OCI-LY7 (cell line): ENCODE measurements at regions not wholly inside any gene's neighbourhood (a gene's known extent, or its start where the extent isn't known, plus 50 kb on each side); places are given as distances from the start of the nearest gene placed in this dataset.

Source experiments
- BruUV-seq: library from RNA; stranded (reverse); fragments of 400-500 nt; replicated peaks from 2 replicates; lab custom pipeline; 2021; lab: Mats Ljungman, UMichigan
- CTCF ChIA-PET: fragments of 300-600 bp; sonication (Branson Sonifier 250); formaldehyde crosslinking; loops from one replicate; lab custom pipeline; 2022; ENCODE audit warnings: antibody characterized with exemption; ENCODE audit not compliant: unreplicated experiment; lab: Charles Lee
- POLR2A ChIA-PET: fragments of 300-600 bp; sonication (Branson Sonifier 250); formaldehyde crosslinking; loops from one replicate; lab custom pipeline; 2022; ENCODE audit warnings: antibody characterized with exemption; lab: Charles Lee
- DNase-seq: peaks from one replicate; pipeline ENCODE4 v3.0.0-alpha.2; 2015; ENCODE audit warnings: low spot score
- H2AFZ ChIP-seq: fragments of 200-600 bp; sonication (generic), shearing (Covaris generic); 2 replicates; pipeline ENCODE4 v1.6.1; 2014; ENCODE audit warnings: mild to moderate bottlenecking, antibody characterized with exemption, low read length, moderate library complexity
- H3K27ac ChIP-seq: fragments of 200-600 bp; sonication (generic); 2 replicates; pipeline ENCODE4 v1.5.1; 2014; ENCODE audit warnings: mixed run types, low read depth, mild to moderate bottlenecking, moderate library complexity, low read length, inconsistent platforms; ENCODE audit not compliant: poor library complexity, severe bottlenecking
- H3K36me3 ChIP-seq: fragments of 200-600 bp; sonication (generic); 2 replicates; pipeline ENCODE4 v1.6.1; 2014; ENCODE audit warnings: mild to moderate bottlenecking, antibody characterized with exemption, low read length, moderate library complexity, mixed read lengths; ENCODE audit not compliant: insufficient read depth
- H3K4me1 ChIP-seq: fragments of 200-600 bp; sonication (generic); 2 replicates; pipeline ENCODE4 v1.5.1; 2014; ENCODE audit warnings: mild to moderate bottlenecking, low read length; ENCODE audit not compliant: insufficient read depth, poor library complexity, severe bottlenecking
- H3K4me2 ChIP-seq: fragments of 200-600 bp; sonication (generic); 2 replicates; pipeline ENCODE4 v1.6.1; 2014; ENCODE audit warnings: mild to moderate bottlenecking, low read length
- H3K4me3 ChIP-seq: fragments of 200-600 bp; sonication (generic); 2 replicates; pipeline ENCODE4 v1.5.1; 2014; ENCODE audit warnings: mild to moderate bottlenecking, low read depth, low read length; ENCODE audit not compliant: poor library complexity, severe bottlenecking
- H3K79me2 ChIP-seq: fragments of 200-600 bp; sonication (generic); 2 replicates; pipeline ENCODE4 v1.6.1; 2016; ENCODE audit warnings: low read depth, mild to moderate bottlenecking, low read length, moderate library complexity, mixed read lengths; ENCODE audit not compliant: insufficient read depth
- H3K9me2 ChIP-seq: fragments of 200-600 bp; sonication (generic); 2 replicates; pipeline ENCODE4 v1.6.1; 2016; ENCODE audit warnings: mild to moderate bottlenecking, low read length, mixed read lengths; ENCODE audit not compliant: insufficient read depth
- H3K9me3 ChIP-seq: fragments of 200-600 bp; sonication (generic); 2 replicates; pipeline ENCODE4 v1.6.1; 2014; ENCODE audit warnings: mild to moderate bottlenecking, mixed run types, low read length, mixed read lengths
- H4K20me1 ChIP-seq: fragments of 200-600 bp; sonication (generic); 2 replicates; pipeline ENCODE4 v1.6.1; 2014; ENCODE audit warnings: mild to moderate bottlenecking, antibody characterized with exemption, low read length, moderate library complexity, mixed read lengths; ENCODE audit not compliant: insufficient read depth
- CTCF ChIP-seq: fragments of 200-600 bp; sonication (generic); conservative IDR thresholded peaks from 2 replicates; pipeline ENCODE4 v1.5.1; 2014; ENCODE audit warnings: mild to moderate bottlenecking, antibody characterized with exemption, low read length, moderate library complexity, mixed read lengths
- EZH2phosphoT487 ChIP-seq: fragments of 200-600 bp; sonication (generic); IDR thresholded peaks from 2 replicates; pipeline ENCODE4 v1.6.1; 2018; ENCODE audit warnings: low read depth, borderline replicate concordance, mild to moderate bottlenecking, mixed run types, antibody characterized with exemption, low read length, moderate library complexity, mixed read lengths
- intact Hi-C: fragments of 100-400 bp; cut with micrococcal nuclease; formaldehyde crosslinking; loops from one replicate; pipeline ENCODE4 v1.10.0; 2022; ENCODE audit not compliant: unreplicated experiment

GRCh38 chr9:91113016-91113415 is 248.7 kb downstream of the AUH start:
- H2AFZ ChIP-seq = no peak overlapping the region
- no peaks in the 10 kb centered on the region for H3K36me3 ChIP-seq
- intact Hi-C loops = no loop called here
- DNase-seq = no peak
- H4K20me1 ChIP-seq = no peaks in the 10 kb centered on the region
- no peaks in the 10 kb centered on the region for H3K79me2 ChIP-seq
- H3K4me1 ChIP-seq = no peaks in the 10 kb centered on the region
- no peak overlapping the region for H3K27ac ChIP-seq
- H3K9me2 ChIP-seq = no peaks in the 10 kb centered on the region
- CTCF ChIA-PET = no interaction called here
- POLR2A ChIA-PET = no interaction called here
- H3K4me3 ChIP-seq = no peak overlapping the region
- H3K4me2 ChIP-seq = no peak overlapping the region
- no peaks in the 10 kb centered on the region for H3K9me3 ChIP-seq
- TF ChIP-seq CTCF = no peak
- no peak for TF ChIP-seq EZH2phosphoT487
- no TSS peak for BruUV-seq

GRCh38 chr9:91114450-91114849 is 247.3 kb downstream of the AUH start:
- CTCF ChIA-PET = no interaction called here

GRCh38 chr9:91116211-91116610 is 245.5 kb downstream of the AUH start:
- intact Hi-C loops = no loop called here
- Histone ChIP-seq H3K4me2 (no peak overlapping the region), H3K4me1 (no peaks in the 10 kb centered on the region), H2AFZ (no peak overlapping the region), H4K20me1 (no peaks in the 10 kb centered on the region), H3K9me2 (no peaks in the 10 kb centered on the region), H3K9me3 (no peaks in the 10 kb centered on the region), H3K27ac (no peak overlapping the region), H3K79me2 (no peaks in the 10 kb centered on the region), H3K4me3 (no peak overlapping the region), H3K36me3 (no peaks in the 10 kb centered on the region)
- no peak for DNase-seq
- TF ChIP-seq EZH2phosphoT487 (no peak), CTCF (no peak)
- ChIA-PET POLR2A (no interaction called here), CTCF (no interaction called here)
- BruUV-seq = no TSS peak

More at GRCh38 chr9:91114450-91114849, 247.3 kb downstream of the AUH start:
- Histone ChIP-seq H2AFZ (no peak overlapping the region), H3K27ac (no peak overlapping the region), H3K4me1 (no peaks in the 10 kb centered on the region), H3K36me3 (no peaks in the 10 kb centered on the region), H3K4me3 (no peak overlapping the region), H3K79me2 (no peaks in the 10 kb centered on the region), H4K20me1 (no peaks in the 10 kb centered on the region), H3K9me2 (no peaks in the 10 kb centered on the region), H3K9me3 (no peaks in the 10 kb centered on the region), H3K4me2 (no peak overlapping the region)
- TF ChIP-seq CTCF (no peak), EZH2phosphoT487 (no peak)
- intact Hi-C loops = no loop called here
- no peak for DNase-seq
- no TSS peak for BruUV-seq
- POLR2A ChIA-PET = no interaction called here
